ENCODE measurements at regions not wholly inside any gene's neighbourhood (a gene's known extent, or its start where the extent isn't known, plus 50 kb on each side); places are given as distances from the start of the nearest gene placed in this dataset.

DNA sequence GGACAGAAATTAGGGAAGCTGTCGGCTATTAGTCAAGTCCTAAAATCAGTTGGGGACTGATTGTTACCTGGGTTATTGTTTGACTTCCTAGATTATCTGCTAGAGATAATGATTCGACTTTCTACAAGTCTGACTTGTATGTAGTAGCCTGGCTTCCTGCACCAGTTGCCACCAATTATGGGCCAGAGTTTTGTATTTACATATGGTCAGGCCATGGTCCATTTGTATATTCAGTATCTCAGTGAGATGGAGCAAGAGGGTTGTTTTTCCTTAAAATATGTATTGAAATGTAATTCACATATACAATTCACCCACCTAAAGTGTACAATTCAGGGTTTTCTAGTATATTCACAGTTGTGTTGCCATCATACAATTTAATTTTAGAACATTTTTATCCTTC, 130.6 kb upstream of the PHACTR3 start:
- no peaks in the 10 kb centered on the region for H4K20me1 ChIP-seq (ENCODE audit: insufficient read depth, low read length)
- H3K36me3 ChIP-seq (ENCODE audit: insufficient read depth, low read length): no peaks in the 10 kb centered on the region
- H3K9me3 ChIP-seq (ENCODE audit: low read depth, low read length): no peaks in the 10 kb centered on the region
- H3K4me3 ChIP-seq (ENCODE audit: insufficient read depth, low read length): no peak overlapping the region
- H3K79me2 ChIP-seq (ENCODE audit: insufficient read depth, low read length): no peaks in the 10 kb centered on the region
- no peak overlapping the region for H3K4me2 ChIP-seq (ENCODE audit: insufficient read depth, low read length)
- H3K4me1 ChIP-seq (ENCODE audit: insufficient read depth, low read length): no peaks in the 10 kb centered on the region
- no peak overlapping the region for H2AFZ ChIP-seq (ENCODE audit: low read length)
- H3K27me3 ChIP-seq (ENCODE audit: insufficient read depth, low read length): no peaks in the 10 kb centered on the region
- no peak overlapping the region for H3K27ac ChIP-seq (ENCODE audit: low read depth, low read length)
- no peak for DNase-seq (ENCODE audit: insufficient read length, low spot score, missing footprints)
- TF ChIP-seq, protein P1, sequence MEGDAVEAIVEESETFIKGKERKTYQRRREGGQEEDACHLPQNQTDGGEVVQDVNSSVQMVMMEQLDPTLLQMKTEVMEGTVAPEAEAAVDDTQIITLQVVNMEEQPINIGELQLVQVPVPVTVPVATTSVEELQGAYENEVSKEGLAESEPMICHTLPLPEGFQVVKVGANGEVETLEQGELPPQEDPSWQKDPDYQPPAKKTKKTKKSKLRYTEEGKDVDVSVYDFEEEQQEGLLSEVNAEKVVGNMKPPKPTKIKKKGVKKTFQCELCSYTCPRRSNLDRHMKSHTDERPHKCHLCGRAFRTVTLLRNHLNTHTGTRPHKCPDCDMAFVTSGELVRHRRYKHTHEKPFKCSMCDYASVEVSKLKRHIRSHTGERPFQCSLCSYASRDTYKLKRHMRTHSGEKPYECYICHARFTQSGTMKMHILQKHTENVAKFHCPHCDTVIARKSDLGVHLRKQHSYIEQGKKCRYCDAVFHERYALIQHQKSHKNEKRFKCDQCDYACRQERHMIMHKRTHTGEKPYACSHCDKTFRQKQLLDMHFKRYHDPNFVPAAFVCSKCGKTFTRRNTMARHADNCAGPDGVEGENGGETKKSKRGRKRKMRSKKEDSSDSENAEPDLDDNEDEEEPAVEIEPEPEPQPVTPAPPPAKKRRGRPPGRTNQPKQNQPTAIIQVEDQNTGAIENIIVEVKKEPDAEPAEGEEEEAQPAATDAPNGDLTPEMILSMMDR (IDR thresholded peaks at IDR 0.05; ENCODE audit: extremely low read depth, low read depth, low read length): no peak

DNA sequence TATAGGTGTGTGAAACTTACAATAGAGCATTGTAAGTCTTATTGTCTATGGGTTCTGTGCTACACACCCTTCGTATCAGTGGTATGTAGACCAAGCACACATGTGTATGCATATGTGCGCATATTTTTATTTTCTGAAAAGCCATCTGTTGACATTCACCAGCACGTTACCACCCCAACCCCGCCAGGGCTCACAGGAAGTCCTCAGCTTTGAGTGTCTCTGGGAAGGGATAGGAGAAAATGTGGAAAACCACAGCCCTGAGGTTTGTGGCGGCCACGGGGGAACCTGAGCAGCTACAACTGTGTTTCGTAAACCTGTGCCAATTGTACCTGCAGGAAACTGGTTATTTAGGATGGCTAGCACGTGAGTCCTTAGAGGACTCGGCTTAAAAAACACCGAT, 123.3 kb upstream of the PHACTR3 start:
- Histone ChIP-seq H3K4me3 (ENCODE audit: insufficient read depth, low read length) (no peak overlapping the region), H2AFZ (ENCODE audit: low read length) (no peak overlapping the region), H3K4me1 (ENCODE audit: insufficient read depth, low read length) (no peaks in the 10 kb centered on the region), H3K79me2 (ENCODE audit: insufficient read depth, low read length) (no peaks in the 10 kb centered on the region), H3K36me3 (ENCODE audit: insufficient read depth, low read length) (no peaks in the 10 kb centered on the region), H3K27ac (ENCODE audit: low read depth, low read length) (no peak overlapping the region), H4K20me1 (ENCODE audit: insufficient read depth, low read length) (no peaks in the 10 kb centered on the region), H3K27me3 (ENCODE audit: insufficient read depth, low read length) (no peaks in the 10 kb centered on the region), H3K9me3 (ENCODE audit: low read depth, low read length) (no peaks in the 10 kb centered on the region), H3K4me2 (ENCODE audit: insufficient read depth, low read length) (no peak overlapping the region)
- no peak for DNase-seq (ENCODE audit: insufficient read length, low spot score, missing footprints)
- TF ChIP-seq, protein P1 (IDR thresholded peaks at IDR 0.05; ENCODE audit: extremely low read depth, low read depth, low read length): no peak

GRCh38 chr20:59481477-59482018, 122.8 kb upstream of the PHACTR3 start:
- no peak overlapping the region for H3K27ac ChIP-seq (ENCODE audit: low read depth, low read length)
- H2AFZ ChIP-seq (ENCODE audit: low read length): no peak overlapping the region
- H3K4me2 ChIP-seq (ENCODE audit: insufficient read depth, low read length): no peak overlapping the region
- H3K79me2 ChIP-seq (ENCODE audit: insufficient read depth, low read length): no peaks in the 10 kb centered on the region
- no peaks in the 10 kb centered on the region for H3K27me3 ChIP-seq (ENCODE audit: insufficient read depth, low read length)
- TF ChIP-seq, protein P1 (IDR thresholded peaks at IDR 0.05; ENCODE audit: extremely low read depth, low read depth, low read length): no peak
- no peak for DNase-seq (ENCODE audit: insufficient read length, low spot score, missing footprints)
- H3K4me3 ChIP-seq (ENCODE audit: insufficient read depth, low read length): no peak overlapping the region
- no peaks in the 10 kb centered on the region for H3K36me3 ChIP-seq (ENCODE audit: insufficient read depth, low read length)
- no peaks in the 10 kb centered on the region for H4K20me1 ChIP-seq (ENCODE audit: insufficient read depth, low read length)
- H3K4me1 ChIP-seq (ENCODE audit: insufficient read depth, low read length): no peaks in the 10 kb centered on the region
- no peaks in the 10 kb centered on the region for H3K9me3 ChIP-seq (ENCODE audit: low read depth, low read length)

- no peaks in the 10 kb centered on the region for H4K20me1 ChIP-seq (ENCODE audit: insufficient read depth, low read length)
- no peaks in the 10 kb centered on the region for H3K79me2 ChIP-seq (ENCODE audit: insufficient read depth, low read length)
- H3K36me3 ChIP-seq (ENCODE audit: insufficient read depth, low read length): no peaks in the 10 kb centered on the region
- no peaks in the 10 kb centered on the region for H3K9me3 ChIP-seq (ENCODE audit: low read depth, low read length)
- no peak overlapping the region for H2AFZ ChIP-seq (ENCODE audit: low read length)
- TF ChIP-seq, protein P1 (IDR thresholded peaks at IDR 0.05; ENCODE audit: extremely low read depth, low read depth, low read length): no peak
- no peak overlapping the region for H3K4me3 ChIP-seq (ENCODE audit: insufficient read depth, low read length)
- H3K4me2 ChIP-seq (ENCODE audit: insufficient read depth, low read length): no peak overlapping the region
- DNase-seq (ENCODE audit: insufficient read length, low spot score, missing footprints): no peak
- no peak overlapping the region for H3K27ac ChIP-seq (ENCODE audit: low read depth, low read length)
- H3K27me3 ChIP-seq (ENCODE audit: insufficient read depth, low read length): no peaks in the 10 kb centered on the region
- no peaks in the 10 kb centered on the region for H3K4me1 ChIP-seq (ENCODE audit: insufficient read depth, low read length)
These were observed 121.8 kb upstream of the PHACTR3 start for GRCh38 chr20:59482351-59483187.
